C4-2B (cell line): ENCODE measurements at regions not wholly inside any gene's neighbourhood (a gene's known extent, or its start where the extent isn't known, plus 50 kb on each side); places are given as distances from the start of the nearest gene placed in this dataset.

ENCODE experiments used
- H3K27ac ChIP-seq: fragments of 450-650 bp; 2 replicates; pipeline ENCODE4 v1.5.1; 2017
- ZFX ChIP-seq: fragments of 450-650 bp; IDR thresholded peaks from 2 replicates; pipeline ENCODE4 v1.6.1; 2017
- TF ChIP-seq, protein P1 (sequence below): fragments of 450-650 bp; conservative IDR thresholded peaks from 2 replicates; pipeline ENCODE4 v1.5.1; 2017; ENCODE audit warnings: mild to moderate bottlenecking

DNA sequence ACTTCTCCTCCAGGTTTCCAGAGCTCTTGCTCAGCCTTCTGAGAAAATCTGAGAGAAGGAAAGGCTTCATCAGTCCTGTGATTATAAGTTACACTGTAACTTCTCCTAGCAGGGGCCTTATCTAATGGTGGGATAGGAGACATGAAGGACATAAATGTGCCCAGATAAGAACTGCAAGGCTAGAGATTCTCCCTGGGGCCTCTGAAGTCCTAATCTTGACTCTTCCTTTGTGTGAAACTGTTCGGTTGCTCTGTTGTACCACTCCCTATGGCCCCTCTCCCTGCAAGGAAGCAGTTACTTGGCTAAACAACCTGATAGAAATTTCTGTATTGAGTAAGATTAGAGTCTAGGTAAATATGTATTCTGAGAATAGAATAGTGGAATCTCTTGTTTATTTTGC lies 780.9 kb downstream of the ETS1 start:
- H3K27ac ChIP-seq: no peak overlapping the region
- TF ChIP-seq, protein P1, sequence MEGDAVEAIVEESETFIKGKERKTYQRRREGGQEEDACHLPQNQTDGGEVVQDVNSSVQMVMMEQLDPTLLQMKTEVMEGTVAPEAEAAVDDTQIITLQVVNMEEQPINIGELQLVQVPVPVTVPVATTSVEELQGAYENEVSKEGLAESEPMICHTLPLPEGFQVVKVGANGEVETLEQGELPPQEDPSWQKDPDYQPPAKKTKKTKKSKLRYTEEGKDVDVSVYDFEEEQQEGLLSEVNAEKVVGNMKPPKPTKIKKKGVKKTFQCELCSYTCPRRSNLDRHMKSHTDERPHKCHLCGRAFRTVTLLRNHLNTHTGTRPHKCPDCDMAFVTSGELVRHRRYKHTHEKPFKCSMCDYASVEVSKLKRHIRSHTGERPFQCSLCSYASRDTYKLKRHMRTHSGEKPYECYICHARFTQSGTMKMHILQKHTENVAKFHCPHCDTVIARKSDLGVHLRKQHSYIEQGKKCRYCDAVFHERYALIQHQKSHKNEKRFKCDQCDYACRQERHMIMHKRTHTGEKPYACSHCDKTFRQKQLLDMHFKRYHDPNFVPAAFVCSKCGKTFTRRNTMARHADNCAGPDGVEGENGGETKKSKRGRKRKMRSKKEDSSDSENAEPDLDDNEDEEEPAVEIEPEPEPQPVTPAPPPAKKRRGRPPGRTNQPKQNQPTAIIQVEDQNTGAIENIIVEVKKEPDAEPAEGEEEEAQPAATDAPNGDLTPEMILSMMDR: no peak
- TF ChIP-seq ZFX: no peak

DNA sequence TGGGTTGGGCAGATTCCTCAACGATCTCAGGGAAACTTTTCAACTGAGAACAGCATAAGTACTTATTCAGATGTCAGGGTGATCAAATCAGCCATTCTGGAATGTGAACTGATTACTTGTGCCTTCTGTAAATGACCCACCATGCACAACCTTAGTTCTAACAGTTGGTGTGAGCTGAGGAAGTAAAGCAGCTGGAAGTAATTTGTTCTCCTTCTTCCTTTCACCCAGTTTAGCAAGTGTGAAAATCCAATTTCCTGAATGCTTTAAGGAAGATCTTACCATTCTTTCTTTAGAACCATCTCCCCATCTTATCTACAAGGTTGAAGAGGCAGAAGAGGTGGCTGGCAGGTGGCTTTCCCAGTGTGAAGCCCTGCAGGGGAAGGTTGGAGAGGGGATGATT lies 781.6 kb downstream of the ETS1 start:
- H3K27ac ChIP-seq: no peak overlapping the region
- no peak for TF ChIP-seq ZFX
- TF ChIP-seq, protein P1: no peak

DNA sequence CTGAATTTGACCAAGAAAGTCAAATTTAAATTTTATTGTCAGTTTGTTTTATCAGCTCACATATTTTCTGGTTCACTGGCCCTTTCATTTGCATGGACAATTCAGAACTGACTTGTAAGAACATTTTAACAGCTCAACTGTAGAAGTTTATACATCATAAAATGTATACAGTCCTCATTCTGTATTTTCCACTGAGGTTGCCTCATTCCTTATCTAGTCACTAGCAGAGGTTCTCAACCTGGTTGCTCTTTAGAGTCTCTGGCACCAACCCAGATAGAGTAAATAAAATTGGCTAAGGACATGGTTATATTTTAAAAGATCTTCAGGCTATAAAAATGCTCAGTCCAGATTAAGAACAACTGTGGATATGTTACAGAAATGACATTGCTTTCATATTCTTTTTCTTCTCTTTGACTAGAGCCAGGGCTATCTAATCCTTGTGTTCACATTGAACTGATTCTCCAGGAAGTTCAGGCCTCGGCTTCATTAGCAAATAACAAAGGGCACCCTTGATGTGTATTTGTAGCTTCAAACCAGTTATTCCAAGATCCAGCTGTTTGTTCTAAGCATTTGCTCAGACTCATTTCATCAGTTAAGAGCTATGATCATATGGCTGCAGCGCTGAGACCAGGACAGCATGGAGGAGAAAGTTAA lies 782.5 kb downstream of the ETS1 start:
- H3K27ac ChIP-seq: no peak overlapping the region
- TF ChIP-seq, protein P1: no peak
- TF ChIP-seq ZFX: no peak

DNA sequence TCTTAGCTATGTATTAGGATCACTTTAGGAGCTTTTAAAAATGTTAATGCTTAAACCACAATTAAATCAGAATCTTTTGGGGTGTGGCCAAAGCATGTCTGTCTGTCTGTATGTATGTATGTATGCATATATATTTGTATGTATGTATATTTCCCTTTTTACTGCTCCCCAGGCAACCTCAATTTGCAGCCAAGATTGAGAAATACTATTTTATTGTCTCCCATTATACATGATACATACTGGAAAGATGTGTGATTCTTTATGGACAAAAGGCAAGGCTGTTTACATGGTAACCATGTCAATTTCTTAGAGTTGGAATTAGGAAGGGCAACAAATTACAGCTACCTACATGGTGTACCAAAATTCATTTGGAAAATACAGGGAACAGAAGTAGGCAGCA lies 783.6 kb downstream of the ETS1 start:
- H3K27ac ChIP-seq: no peak overlapping the region
- TF ChIP-seq ZFX: no peak
- TF ChIP-seq, protein P1: no peak

DNA sequence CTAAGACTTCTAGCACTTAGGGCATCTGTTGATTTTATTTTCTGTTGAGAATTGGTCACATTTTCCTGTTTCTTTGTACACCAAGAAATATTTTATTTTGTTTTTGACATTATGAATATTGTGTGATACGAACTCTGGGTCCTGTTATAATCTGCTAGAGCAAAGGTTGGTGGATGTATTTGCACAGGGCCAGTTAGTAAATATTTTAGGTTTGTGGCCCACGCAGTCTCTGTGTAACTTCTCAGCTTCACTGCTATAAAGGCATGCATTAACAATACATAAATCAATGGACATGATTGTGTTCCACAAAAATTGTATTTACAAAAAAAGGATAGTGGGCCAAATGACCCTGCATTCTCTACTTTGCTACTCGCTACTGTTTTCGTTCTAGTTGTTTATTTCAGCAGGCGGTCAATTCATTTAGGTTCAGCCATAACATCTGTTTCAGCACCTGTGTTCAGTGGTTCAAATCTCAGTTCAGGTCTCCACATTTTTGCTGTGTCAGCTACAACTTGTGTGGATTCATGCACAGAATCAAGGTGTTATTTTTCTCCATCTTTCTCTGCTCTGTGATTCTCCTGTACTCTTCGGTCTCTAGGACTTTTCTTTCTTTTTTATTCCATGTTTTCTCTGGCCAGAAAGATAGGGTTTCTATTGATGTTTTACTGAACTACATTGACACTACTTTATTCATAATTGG lies 786.2 kb downstream of the ETS1 start:
- no peak overlapping the region for H3K27ac ChIP-seq
- TF ChIP-seq ZFX: no peak
- TF ChIP-seq, protein P1: no peak

DNA sequence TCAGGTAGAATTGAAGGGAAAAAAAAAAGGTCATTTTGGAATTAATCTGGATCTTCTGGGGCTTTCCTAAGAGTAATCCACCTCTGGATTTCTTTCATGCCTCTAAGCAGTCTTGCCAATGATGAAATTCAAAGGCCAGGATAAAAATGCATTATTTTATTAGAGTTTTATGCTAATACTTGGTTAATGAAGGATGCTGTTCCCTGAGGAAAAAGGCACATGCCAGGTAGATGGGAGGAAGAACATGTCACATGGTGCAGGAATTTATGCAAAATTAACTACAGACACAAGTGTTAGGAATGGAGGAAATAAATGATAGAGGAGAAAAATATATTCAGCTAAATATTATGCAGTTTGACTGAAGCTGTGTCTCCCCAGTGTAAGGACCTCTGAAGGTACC lies 792.0 kb downstream of the ETS1 start:
- H3K27ac ChIP-seq: no peak overlapping the region
- TF ChIP-seq, protein P1: no peak
- TF ChIP-seq ZFX: no peak

DNA sequence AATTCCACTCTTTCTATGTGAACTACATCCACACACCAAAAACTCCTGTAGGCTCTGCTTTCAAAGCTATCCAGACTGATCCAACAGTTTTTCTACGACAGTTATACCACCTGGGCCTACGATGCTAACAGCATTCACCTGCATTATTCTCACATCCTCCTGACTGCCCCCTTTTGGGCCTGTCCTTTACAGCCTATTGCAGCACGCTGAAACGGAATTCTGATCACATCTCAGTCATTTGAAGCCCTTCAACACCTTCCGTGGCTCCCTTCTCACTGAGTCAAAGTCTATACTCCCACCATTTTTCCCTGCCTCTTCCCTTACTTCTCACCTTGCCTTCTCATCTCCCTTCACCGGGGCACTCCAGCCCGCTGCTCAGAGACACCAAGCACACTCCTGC lies 791.3 kb upstream of the KIRREL3 start:
- H3K27ac ChIP-seq: no peak overlapping the region
- TF ChIP-seq, protein P1: no peak
- no peak for TF ChIP-seq ZFX
